Ovary (tissue), 7 donors: ENCODE measurements at regions not wholly inside any gene's neighbourhood (a gene's known extent, or its start where the extent isn't known, plus 50 kb on each side); places are given as distances from the start of the nearest gene placed in this dataset.
A peak's percentile ranks its signal among the peaks of the same experiment; 100 is the strongest.

Experiments
- DNase-seq, 5 donors: peaks; one replicate each; pipeline ENCODE4 v3.0.0-alpha.2; 2019 to 2020
- H3K27ac ChIP-seq, 2 donors: fragments of 200-600 bp; one replicate each; pipeline versions ENCODE4 v1.5.1 to v1.8.0; 2019 to 2022
- H3K27me3 ChIP-seq: fragments of 200-600 bp; one replicate; pipeline ENCODE4 v1.8.0; 2022
- H3K36me3 ChIP-seq: fragments of 200-600 bp; sonication (generic); one replicate; pipeline ENCODE4 v1.5.1; 2019
- H3K4me1 ChIP-seq: one replicate; pipeline ENCODE4 v1.8.1; 2013; ENCODE audit warnings: mild to moderate bottlenecking, moderate library complexity; ENCODE audit not compliant: insufficient read depth
- H3K4me3 ChIP-seq: fragments of 200-600 bp; sonication (generic); one replicate; pipeline ENCODE4 v1.5.1; 2017
- H3K9me3 ChIP-seq, 2 donors: fragments of 200-600 bp in 1 of 2; sonication (generic) in 1 of 2; one replicate each; pipeline versions ENCODE4 v1.5.1 to v1.8.1; 2013 to 2019; ENCODE audit warnings: mild to moderate bottlenecking in 1 of 2, moderate library complexity in 1 of 2
- EP300 ChIP-seq: sonication (generic); formaldehyde crosslinking; IDR thresholded peaks from one replicate; pipeline ENCODE4 v1.6.1; 2017; ENCODE audit warnings: antibody characterized with exemption
- POLR2A ChIP-seq: fragments of 450-650 bp; IDR thresholded peaks from one replicate; pipeline ENCODE4 v1.6.1; 2017; ENCODE audit warnings: antibody characterized with exemption, mild to moderate bottlenecking, moderate library complexity
- WGBS, 3 donors: extraction: QIAGEN DNeasy Blood & Tissue Kit in 1 of 3; methylation state at CpG; one replicate each; pipeline versions ENCODE4 v1.1.5 to v1.1.7; 2013 to 2017; 5-methylcytosine and 5-hydroxymethylcytosine counted together
- intact Hi-C, 4 donors: fragments of 100-400 bp; cut with DNase I; formaldehyde crosslinking; loops; one replicate each; pipeline versions ENCODE4 v1.11.0 to v1.15.1; 2022 to 2023
- TF ChIP-seq, protein P1 (sequence below), 3 donors: fragments of 450-650 bp in 2 of 3; fragments of 200-600 bp in 1 of 3; IDR thresholded peaks; one replicate each; pipeline versions ENCODE4 v1.5.1 to v1.8.0; 2016 to 2022; ENCODE audit warnings: antibody characterized with exemption in 3 of 3, mild to moderate bottlenecking in 1 of 3
- donor health status: DM: no; HTN: no; CAD: no; lungs with moderate emphysema.
- donor health status: DM: no; HTN: no; CAD: no.
- donor health status: Bipolar disorder and iron deficiency.
- donor health status: DM: no; HTN: no; CAD: no.
- donor health status: DM: yes; HTN: yes; CAD: no.

DNA sequence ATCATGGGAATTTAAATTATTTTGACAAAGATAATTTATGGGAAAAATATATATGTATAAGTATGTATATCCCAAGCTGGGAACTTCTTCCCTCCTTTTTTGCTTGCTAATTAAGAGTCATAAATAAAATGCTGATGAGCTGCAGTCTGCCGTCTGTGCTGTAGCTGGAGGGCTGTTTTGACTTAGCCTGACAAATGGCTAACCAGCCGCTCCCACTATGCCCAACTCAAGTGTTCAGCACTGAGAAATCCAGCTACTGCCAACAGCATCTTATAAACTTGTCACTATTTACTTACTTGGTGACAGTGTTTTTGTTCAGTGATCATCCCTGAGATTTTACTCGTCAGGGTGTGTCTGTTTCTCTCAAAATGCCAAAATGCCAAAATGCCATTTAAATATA, 171.2 kb upstream of the PGRMC2 start:
- Histone ChIP-seq H3K4me1 (peaks cover 5% of the 10 kb centered on the region), H3K27ac (no peak overlapping the region), H3K36me3 (no peaks in the 10 kb centered on the region), H3K27me3 (no peaks in the 10 kb centered on the region), H3K4me3 (no peak overlapping the region), H3K9me3 (no peaks in the 10 kb centered on the region)
- intact Hi-C loops: loop anchor here (5.0 to 10.0 kb wide), 5 partner anchors 96 to 406 kb away; no protein-coding TSS in a partner anchor
- 94 to 97% (median 95%) methylated on average over 3 of the region's 3 CpGs for WGBS, 3 donors
- no peak for DNase-seq
- TF ChIP-seq EP300 (no peak), POLR2A (no peak)
- TF ChIP-seq, protein P1, sequence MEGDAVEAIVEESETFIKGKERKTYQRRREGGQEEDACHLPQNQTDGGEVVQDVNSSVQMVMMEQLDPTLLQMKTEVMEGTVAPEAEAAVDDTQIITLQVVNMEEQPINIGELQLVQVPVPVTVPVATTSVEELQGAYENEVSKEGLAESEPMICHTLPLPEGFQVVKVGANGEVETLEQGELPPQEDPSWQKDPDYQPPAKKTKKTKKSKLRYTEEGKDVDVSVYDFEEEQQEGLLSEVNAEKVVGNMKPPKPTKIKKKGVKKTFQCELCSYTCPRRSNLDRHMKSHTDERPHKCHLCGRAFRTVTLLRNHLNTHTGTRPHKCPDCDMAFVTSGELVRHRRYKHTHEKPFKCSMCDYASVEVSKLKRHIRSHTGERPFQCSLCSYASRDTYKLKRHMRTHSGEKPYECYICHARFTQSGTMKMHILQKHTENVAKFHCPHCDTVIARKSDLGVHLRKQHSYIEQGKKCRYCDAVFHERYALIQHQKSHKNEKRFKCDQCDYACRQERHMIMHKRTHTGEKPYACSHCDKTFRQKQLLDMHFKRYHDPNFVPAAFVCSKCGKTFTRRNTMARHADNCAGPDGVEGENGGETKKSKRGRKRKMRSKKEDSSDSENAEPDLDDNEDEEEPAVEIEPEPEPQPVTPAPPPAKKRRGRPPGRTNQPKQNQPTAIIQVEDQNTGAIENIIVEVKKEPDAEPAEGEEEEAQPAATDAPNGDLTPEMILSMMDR (IDR thresholded peaks at IDR 0.05): no peak

- no peak for DNase-seq
- WGBS, 3 donors: 72 to 75% (median 73%) methylated on average over 2 of the region's 2 CpGs
- intact Hi-C loops: loop anchor here (5.0 to 10.0 kb wide), 5 partner anchors 97 to 407 kb away; no protein-coding TSS in a partner anchor
- no peak overlapping the region for H3K4me3 ChIP-seq
- TF ChIP-seq, protein P1 (IDR thresholded peaks at IDR 0.05): no peak
- TF ChIP-seq EP300 (no peak), POLR2A (no peak)
- H3K27ac ChIP-seq: no peak overlapping the region
- H3K4me1 ChIP-seq: peaks cover 5% of the 10 kb centered on the region
- no peaks in the 10 kb centered on the region for H3K27me3 ChIP-seq
- H3K9me3 ChIP-seq: no peaks in the 10 kb centered on the region
- no peaks in the 10 kb centered on the region for H3K36me3 ChIP-seq
These were observed 170.1 kb upstream of the PGRMC2 start for GRCh38 chr4:128457726-128458125.

GRCh38 chr4:128456171-128456570, 168.6 kb upstream of the PGRMC2 start:
- Histone ChIP-seq H3K27me3 (no peaks in the 10 kb centered on the region), H3K27ac (no peak overlapping the region), H3K4me3 (no peak overlapping the region), H3K36me3 (no peaks in the 10 kb centered on the region), H3K4me1 (peaks cover 2% of the 10 kb centered on the region), H3K9me3 (no peaks in the 10 kb centered on the region)
- DNase-seq: peak in 2 of 5 donors; percentile 26 to 39
- TF ChIP-seq EP300 (no peak), POLR2A (no peak)
- TF ChIP-seq, protein P1 (IDR thresholded peaks at IDR 0.05): no peak
- 64 to 76% (median 69%) methylated on average over 4 of the region's 4 CpGs for WGBS, 3 donors
- intact Hi-C loops: loop anchor here (5.0 to 10.0 kb wide), 5 partner anchors 99 to 409 kb away; no protein-coding TSS in a partner anchor

DNA sequence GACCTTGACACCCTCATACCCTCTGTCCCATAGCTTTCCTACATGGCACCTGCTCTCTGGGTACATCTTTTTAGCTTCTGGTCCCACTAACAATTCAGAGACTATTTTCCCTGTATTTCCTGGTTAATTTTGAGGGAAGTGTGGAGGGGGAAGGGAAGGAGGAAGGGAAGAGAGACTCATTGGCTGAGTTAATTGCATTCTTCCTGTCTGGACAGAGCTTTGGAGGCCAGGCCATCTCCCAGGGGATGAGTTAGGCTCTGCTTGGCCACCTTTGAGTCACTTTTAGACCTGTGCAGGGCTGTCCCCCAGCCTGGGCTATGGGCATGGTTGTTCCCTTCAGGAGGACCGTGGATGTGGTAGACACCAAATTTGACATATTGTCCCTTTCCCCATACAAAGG, 167.9 kb upstream of the PGRMC2 start:
- Histone ChIP-seq H3K36me3 (no peaks in the 10 kb centered on the region), H3K27me3 (no peaks in the 10 kb centered on the region), H3K4me3 (no peak overlapping the region), H3K27ac (no peak overlapping the region), H3K9me3 (no peaks in the 10 kb centered on the region), H3K4me1 (no peaks in the 10 kb centered on the region)
- TF ChIP-seq POLR2A (no peak), EP300 (no peak)
- TF ChIP-seq, protein P1 (IDR thresholded peaks at IDR 0.05): no peak
- no peak for DNase-seq
- 95 to 100% (median 96%) methylated on average over 1 of the region's 1 CpG for WGBS, 3 donors
- intact Hi-C loops: loop anchor here (5.0 to 10.0 kb wide), 5 partner anchors 99 to 409 kb away; no protein-coding TSS in a partner anchor
